Thyroid gland (tissue), 4 donors: ENCODE measurements at regions not wholly inside any gene's neighbourhood (a gene's known extent, or its start where the extent isn't known, plus 50 kb on each side); places are given as distances from the start of the nearest gene placed in this dataset.
"Not testable (repeated sequence)": the region's sequence is repeated elsewhere in the genome, so short reads cannot be mapped to it uniquely, and the experiment has no call there.

Experiments used
- DNase-seq, 2 donors: peaks; one replicate each; pipeline ENCODE4 v3.0.0-alpha.2; 2019
- H3K27ac ChIP-seq, 3 donors: fragments of 200-600 bp; sonication (generic); 1 replicate in 2 of 3; 2 replicates in 1 of 3; pipeline ENCODE4 v1.5.1; 2016 to 2019; ENCODE audit warnings: mild to moderate bottlenecking in 1 of 3, moderate library complexity in 1 of 3
- H3K27me3 ChIP-seq: fragments of 200-600 bp; sonication (generic); one replicate; pipeline ENCODE4 v1.5.1; 2019
- H3K36me3 ChIP-seq, 2 donors: fragments of 200-600 bp; sonication (generic); one replicate each; pipeline ENCODE4 v1.5.1; 2016 to 2019
- H3K4me1 ChIP-seq, 2 donors: fragments of 200-600 bp; sonication (generic); one replicate each; pipeline ENCODE4 v1.5.1; 2017 to 2019
- H3K4me3 ChIP-seq, 3 donors: fragments of 200-600 bp; sonication (generic); replicated peaks in 1 of 3; 1 replicate in 2 of 3; 2 replicates in 1 of 3; pipeline ENCODE4 v1.5.1; 2016; ENCODE audit warnings: mild to moderate bottlenecking in 1 of 3
- H3K9me3 ChIP-seq: fragments of 200-600 bp; sonication (generic); one replicate; pipeline ENCODE4 v1.5.1; 2017
- POLR2A ChIP-seq, 2 donors: fragments of 450-650 bp; IDR thresholded peaks; one replicate each; pipeline ENCODE4 v1.6.1; 2017; ENCODE audit warnings: antibody characterized with exemption in 2 of 2, mild to moderate bottlenecking in 2 of 2, moderate library complexity in 1 of 2
- WGBS, 2 donors: methylation state at CpG; one replicate each; pipeline ENCODE4 v1.1.5; 2017; 5-methylcytosine and 5-hydroxymethylcytosine counted together
- intact Hi-C: fragments of 100-400 bp; cut with DNase I; formaldehyde crosslinking; loops from one replicate; pipeline ENCODE4 v1.15.1; 2023
- TF ChIP-seq, protein P1 (sequence below), 6 experiments: fragments of 200-600 bp in 3 of 6; fragments of 450-650 bp in 3 of 6; sonication (generic) in 3 of 6; IDR thresholded peaks; one replicate each; pipeline ENCODE4 v1.5.1; 2016 to 2019; ENCODE audit warnings: antibody characterized with exemption in 6 of 6, mild to moderate bottlenecking in 2 of 6, inconsistent platforms in 1 of 6, moderate library complexity in 1 of 6

DNA sequence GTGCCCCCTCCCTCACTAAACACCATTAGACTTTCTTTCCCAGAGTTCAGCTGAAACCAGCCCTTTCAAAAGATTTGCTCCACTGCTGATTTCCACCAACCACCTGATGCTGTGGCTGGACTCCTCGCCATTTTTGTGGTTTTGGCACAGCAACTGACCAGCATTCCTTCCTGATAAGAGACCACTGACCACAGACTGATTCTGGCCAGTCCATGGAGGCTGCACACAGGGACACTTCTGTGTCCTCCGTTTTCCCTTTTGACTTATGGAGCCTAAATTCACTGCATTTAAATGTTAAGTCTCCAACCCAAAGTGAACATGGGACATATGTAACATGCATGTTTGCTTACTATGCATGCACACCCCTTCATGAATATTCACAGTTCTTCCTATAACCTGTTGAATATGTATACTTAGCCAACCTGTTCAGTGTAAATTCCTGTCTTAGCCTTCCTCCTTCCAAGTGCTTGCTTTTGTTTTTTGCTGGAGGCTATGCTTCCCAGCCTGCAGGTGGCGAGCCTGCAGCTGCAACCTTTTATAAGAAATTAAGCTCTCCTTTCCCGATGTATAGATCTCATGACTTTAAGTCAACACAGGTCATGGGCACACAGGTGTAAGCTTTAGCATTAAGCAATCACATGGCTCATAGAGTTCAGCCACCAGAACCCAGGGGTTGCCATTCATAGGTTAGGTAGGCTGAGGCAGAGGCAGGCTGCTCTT lies 78.7 kb downstream of the ACTL7B start:
- no peak overlapping the region for H3K27ac ChIP-seq

DNA sequence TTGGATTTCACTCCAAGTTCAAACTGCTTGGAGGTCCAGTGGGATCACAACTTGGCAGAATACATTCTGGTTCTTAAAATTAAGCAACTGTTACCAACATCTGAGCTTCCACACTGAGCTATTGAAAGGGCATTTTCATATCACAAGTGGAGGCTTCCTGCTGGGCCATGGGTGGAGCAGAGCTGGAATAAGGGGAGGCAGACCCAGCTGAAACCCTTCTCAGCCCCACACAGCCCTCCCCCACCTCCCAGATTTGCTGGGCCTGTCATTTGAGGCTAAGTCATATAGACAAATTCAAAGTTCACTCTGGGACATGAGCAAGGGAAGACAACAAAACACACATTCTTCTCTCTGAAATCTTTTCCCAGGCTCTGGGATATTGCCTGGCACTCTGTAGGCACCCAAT lies 79.9 kb downstream of the ACTL7B start:
- H3K4me1 ChIP-seq = no peaks in the 10 kb centered on the region
- TF ChIP-seq POLR2A (IDR thresholded peaks at IDR 0.05) = no peak
- TF ChIP-seq, protein P1, sequence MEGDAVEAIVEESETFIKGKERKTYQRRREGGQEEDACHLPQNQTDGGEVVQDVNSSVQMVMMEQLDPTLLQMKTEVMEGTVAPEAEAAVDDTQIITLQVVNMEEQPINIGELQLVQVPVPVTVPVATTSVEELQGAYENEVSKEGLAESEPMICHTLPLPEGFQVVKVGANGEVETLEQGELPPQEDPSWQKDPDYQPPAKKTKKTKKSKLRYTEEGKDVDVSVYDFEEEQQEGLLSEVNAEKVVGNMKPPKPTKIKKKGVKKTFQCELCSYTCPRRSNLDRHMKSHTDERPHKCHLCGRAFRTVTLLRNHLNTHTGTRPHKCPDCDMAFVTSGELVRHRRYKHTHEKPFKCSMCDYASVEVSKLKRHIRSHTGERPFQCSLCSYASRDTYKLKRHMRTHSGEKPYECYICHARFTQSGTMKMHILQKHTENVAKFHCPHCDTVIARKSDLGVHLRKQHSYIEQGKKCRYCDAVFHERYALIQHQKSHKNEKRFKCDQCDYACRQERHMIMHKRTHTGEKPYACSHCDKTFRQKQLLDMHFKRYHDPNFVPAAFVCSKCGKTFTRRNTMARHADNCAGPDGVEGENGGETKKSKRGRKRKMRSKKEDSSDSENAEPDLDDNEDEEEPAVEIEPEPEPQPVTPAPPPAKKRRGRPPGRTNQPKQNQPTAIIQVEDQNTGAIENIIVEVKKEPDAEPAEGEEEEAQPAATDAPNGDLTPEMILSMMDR (IDR thresholded peaks at IDR 0.05) = no peak
- no peaks in the 10 kb centered on the region for H3K36me3 ChIP-seq
- H3K9me3 ChIP-seq = no peaks in the 10 kb centered on the region
- no peak overlapping the region for H3K4me3 ChIP-seq
- H3K27ac ChIP-seq = no peak overlapping the region
- intact Hi-C loops = no loop called here
- no peak for DNase-seq
- H3K27me3 ChIP-seq = no peaks in the 10 kb centered on the region

More for the DNA sequence above, 78.7 kb downstream of the ACTL7B start:
- 76 to 82% methylated on average over 4 of the region's 4 CpGs for WGBS, 2 donors
- intact Hi-C loops = no loop called here
- no peaks in the 10 kb centered on the region for H3K4me1 ChIP-seq
- H3K9me3 ChIP-seq = no peaks in the 10 kb centered on the region
- DNase-seq = no peak
- TF ChIP-seq, protein P1 (IDR thresholded peaks at IDR 0.05) = no peak
- no peak for TF ChIP-seq POLR2A (IDR thresholded peaks at IDR 0.05)
- no peaks in the 10 kb centered on the region for H3K36me3 ChIP-seq
- H3K4me3 ChIP-seq = no peak overlapping the region
- H3K27me3 ChIP-seq = no peaks in the 10 kb centered on the region

DNA sequence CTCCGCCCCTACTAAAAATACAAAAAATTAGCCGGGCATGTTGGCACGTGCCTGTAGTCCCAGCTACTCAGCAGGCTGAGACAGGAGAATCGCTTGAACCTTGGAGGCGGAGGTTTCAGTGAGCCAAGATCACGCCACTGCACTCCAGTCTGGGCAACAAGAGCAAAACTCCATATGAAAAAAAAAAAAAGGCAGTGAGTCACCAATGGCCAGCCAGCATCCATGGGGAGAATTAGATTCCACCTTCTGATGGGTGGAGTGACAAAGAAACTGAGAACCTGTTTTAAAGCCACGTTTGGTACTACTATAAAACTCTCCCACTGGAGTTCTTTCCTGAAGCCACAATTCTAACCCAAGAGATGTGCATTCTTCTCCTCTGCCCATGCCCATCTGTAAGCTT lies 81.7 kb downstream of the ACTL7B start:
- H3K27me3 ChIP-seq, H3K9me3 ChIP-seq, H3K36me3 ChIP-seq, H3K4me3 ChIP-seq, intact Hi-C loops, DNase-seq, H3K27ac ChIP-seq, H3K4me1 ChIP-seq: not testable (repeated sequence)
- 93 to 94% methylated on average over 7 of the region's 7 CpGs for WGBS, 2 donors

DNA sequence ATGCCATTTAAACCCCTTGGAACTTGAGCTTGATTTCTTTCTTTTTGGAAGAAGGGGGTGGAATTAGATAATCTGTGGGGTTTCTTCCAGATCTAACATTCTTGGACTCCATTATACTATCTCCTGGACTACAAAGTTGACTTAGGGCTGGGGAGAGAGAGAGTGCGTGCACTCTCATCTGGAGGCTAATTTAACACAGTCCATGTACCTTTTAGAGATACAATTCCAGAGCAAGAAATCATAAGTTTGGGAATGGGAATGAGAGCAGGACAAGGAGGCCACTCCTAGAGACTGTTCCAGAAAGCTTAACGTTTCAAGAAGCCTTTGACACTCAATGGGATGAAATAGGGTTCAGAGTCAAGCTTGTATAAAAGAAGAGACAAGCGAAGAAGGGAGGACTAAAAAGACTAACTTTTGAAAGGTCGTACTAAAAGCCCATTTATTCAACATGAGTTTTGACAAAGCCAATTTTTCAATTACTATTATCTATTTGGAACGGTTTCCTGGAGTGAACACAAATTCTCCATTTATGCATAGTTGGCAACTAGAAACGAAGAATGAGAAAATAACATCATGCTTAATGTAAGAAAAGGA lies 83.4 kb downstream of the ACTL7B start:
- Histone ChIP-seq H3K4me3 (no peak overlapping the region), H3K4me1 (no peaks in the 10 kb centered on the region), H3K27ac (no peak overlapping the region), H3K9me3 (no peaks in the 10 kb centered on the region), H3K36me3 (no peaks in the 10 kb centered on the region), H3K27me3 (no peaks in the 10 kb centered on the region)
- DNase-seq = no peak
- intact Hi-C loops = no loop called here
- no peak for TF ChIP-seq POLR2A (IDR thresholded peaks at IDR 0.05)
- TF ChIP-seq, protein P1 (IDR thresholded peaks at IDR 0.05) = no peak
- 72 to 80% methylated on average over 6 of the region's 6 CpGs for WGBS, 2 donors

DNA sequence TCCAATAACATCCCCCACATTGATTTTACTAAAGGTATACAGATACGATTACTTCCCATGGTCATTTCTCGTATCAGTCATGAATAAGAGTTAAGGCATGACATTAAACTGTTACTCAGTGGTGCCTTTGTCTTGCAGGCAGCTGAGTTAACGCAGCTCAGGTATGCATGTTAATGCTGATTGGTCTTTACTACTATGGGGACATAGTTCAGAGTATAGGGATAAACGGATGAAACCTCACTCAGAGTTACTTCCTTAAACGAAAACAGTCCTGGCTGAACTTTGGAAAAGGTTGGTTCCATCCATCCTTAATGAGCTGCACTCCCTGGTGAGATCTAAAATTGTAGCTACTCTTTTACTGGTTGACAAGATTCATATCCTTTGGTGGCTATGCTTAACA lies 87.0 kb downstream of the ACTL7B start:
- Histone ChIP-seq H3K27ac (no peak overlapping the region), H3K4me3 (no peak overlapping the region), H3K4me1 (no peaks in the 10 kb centered on the region), H3K27me3 (no peaks in the 10 kb centered on the region), H3K36me3 (no peaks in the 10 kb centered on the region), H3K9me3 (no peaks in the 10 kb centered on the region)
- TF ChIP-seq POLR2A (IDR thresholded peaks at IDR 0.05) = no peak
- TF ChIP-seq, protein P1 (IDR thresholded peaks at IDR 0.05) = no peak
- no peak for DNase-seq
- WGBS, 2 donors = 86 to 89% methylated on average over 5 of the region's 5 CpGs
- intact Hi-C loops = loop anchor here (10.0 kb wide), 1 partner anchor 1304 kb away; no protein-coding TSS in a partner anchor
